Caco-2 (cell line): ENCODE measurements at regions not wholly inside any gene's neighbourhood (a gene's known extent, or its start where the extent isn't known, plus 50 kb on each side); places are given as distances from the start of the nearest gene placed in this dataset.

Experiments used
- BruUV-seq: library from RNA; stranded (reverse); fragments of 400-500 nt; replicated peaks from 2 replicates; lab custom pipeline; 2021; lab: Mats Ljungman, UMichigan
- CTCF ChIA-PET: fragments of 300-600 bp; sonication (Branson Sonifier 250); formaldehyde crosslinking; loops from one replicate; lab custom pipeline; 2022; ENCODE audit warnings: antibody characterized with exemption; lab: Charles Lee
- POLR2A ChIA-PET: fragments of 300-600 bp; sonication (Branson Sonifier 250); formaldehyde crosslinking; loops from one replicate; lab custom pipeline; 2022; ENCODE audit warnings: antibody characterized with exemption; lab: Charles Lee
- DNase-seq, 2 experiments: peaks; one replicate each; pipeline versions ENCODE4 v3.0.0 to v3.0.0-alpha.2; 2020 to 2022
- H3K27me3 ChIP-seq: replicated peaks from 2 replicates; pipeline ENCODE4 v1.6.0; 2011; ENCODE audit warnings: low read length; ENCODE audit not compliant: control insufficient read depth, insufficient read depth
- H3K36me3 ChIP-seq: 2 replicates; pipeline ENCODE4 v1.5.1; 2011; ENCODE audit warnings: low read length; ENCODE audit not compliant: control insufficient read depth, insufficient read depth
- H3K4me1 ChIP-seq: fragments of 250-450 bp; sonication (Bioruptor Pico); 2 replicates; pipeline ENCODE4 v1.5.1; 2020; ENCODE audit warnings: mild to moderate bottlenecking
- H3K4me3 ChIP-seq: 2 replicates; pipeline ENCODE4 v1.5.1; 2011; ENCODE audit warnings: low read depth, mild to moderate bottlenecking, control low read depth, low read length
- H3K9me3 ChIP-seq: fragments of 250-450 bp; sonication (Bioruptor Pico); 2 replicates; pipeline ENCODE4 v1.5.1; 2020; ENCODE audit warnings: mild to moderate bottlenecking, moderate library complexity
- H3K27ac Mint-ChIP-seq: one replicate; pipeline ENCODE4 v1.8.0; 2022; ENCODE audit warnings: mixed read lengths; ENCODE audit not compliant: unreplicated experiment
- H3K27me3 Mint-ChIP-seq: one replicate; pipeline ENCODE4 v1.8.0; 2022; ENCODE audit warnings: mixed read lengths; ENCODE audit not compliant: insufficient read depth, unreplicated experiment
- H3K36me3 Mint-ChIP-seq: one replicate; pipeline ENCODE4 v1.8.0; 2022; ENCODE audit warnings: mild to moderate bottlenecking, mixed read lengths; ENCODE audit not compliant: insufficient read depth, unreplicated experiment
- H3K4me1 Mint-ChIP-seq: one replicate; pipeline ENCODE4 v1.8.0; 2022; ENCODE audit warnings: low read depth, mixed read lengths; ENCODE audit not compliant: unreplicated experiment
- H3K4me3 Mint-ChIP-seq: one replicate; pipeline ENCODE4 v1.8.0; 2022; ENCODE audit warnings: mild to moderate bottlenecking, moderate library complexity, mixed read lengths; ENCODE audit not compliant: unreplicated experiment
- H3K9me3 Mint-ChIP-seq: one replicate; pipeline ENCODE4 v1.8.0; 2022; ENCODE audit warnings: mixed read lengths; ENCODE audit not compliant: unreplicated experiment
- CTCF ChIP-seq, 2 experiments: fragments of 200-600 bp in 1 of 2; IDR thresholded peaks; 1 replicate in 1 of 2; 2 replicates in 1 of 2; pipeline versions ENCODE4 v1.5.1 to v1.8.0; 2011 to 2022; ENCODE audit warnings: antibody characterized with exemption in 1 of 2, control low read depth in 1 of 2, inconsistent platforms in 1 of 2, low read depth in 1 of 2, low read length in 1 of 2, mild to moderate bottlenecking in 1 of 2, moderate library complexity in 1 of 2; ENCODE audit not compliant: insufficient read depth in 1 of 2, severe bottlenecking in 1 of 2, unreplicated experiment in 1 of 2
- intact Hi-C: fragments of 100-400 bp; cut with micrococcal nuclease; formaldehyde crosslinking; loops from one replicate; pipeline ENCODE4 v1.10.0; 2022; ENCODE audit not compliant: unreplicated experiment

DNA sequence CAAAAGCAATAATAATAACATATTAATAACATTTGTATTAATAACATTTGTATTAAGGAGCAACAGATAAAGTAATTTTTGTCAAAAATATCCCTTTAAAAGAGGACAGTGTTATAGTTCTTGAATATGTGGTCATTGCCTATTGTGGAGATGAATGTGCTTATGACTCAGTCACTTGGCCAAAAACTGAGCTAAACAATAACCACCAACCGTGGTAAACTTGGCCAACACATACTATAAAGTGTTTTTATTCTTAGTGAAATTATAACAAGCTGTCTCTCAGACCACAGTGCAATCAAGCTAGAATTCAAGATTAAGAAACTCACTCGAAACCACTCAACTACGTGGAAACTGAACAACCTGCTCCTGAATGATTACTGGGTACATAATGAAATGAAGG, 159.2 kb upstream of the PLPPR1 start:
- H3K9me3 ChIP-seq, result no peaks in the 10 kb centered on the region

DNA sequence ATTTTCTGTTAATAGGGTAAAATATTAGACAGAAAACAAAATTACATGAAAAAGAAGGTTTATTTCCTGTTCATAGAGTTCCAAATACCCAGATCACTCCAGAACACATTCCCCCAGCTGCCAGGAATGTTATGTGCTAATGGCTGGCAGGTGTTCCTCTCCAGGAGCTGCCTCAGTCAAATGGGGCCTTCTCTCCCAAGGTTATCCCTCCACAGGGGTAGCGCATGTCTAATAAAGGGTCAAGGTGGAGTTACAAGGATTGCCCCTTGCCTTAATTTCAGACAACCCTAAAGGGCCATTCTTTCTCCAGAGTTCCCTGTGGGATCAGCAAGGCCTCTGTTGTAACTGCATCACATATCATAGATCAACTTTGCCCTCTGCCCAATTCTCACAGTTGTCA, 148.6 kb upstream of the PLPPR1 start:
- Mint-ChIP-seq H3K4me1 (no peaks in the 10 kb centered on the region), H3K9me3 (no peaks in the 10 kb centered on the region), H3K27me3 (no peaks in the 10 kb centered on the region), H3K4me3 (no peak overlapping the region), H3K27ac (no peak overlapping the region), H3K36me3 (no peaks in the 10 kb centered on the region)
- Histone ChIP-seq H3K4me3 (no peak overlapping the region), H3K27me3 (no peaks in the 10 kb centered on the region), H3K9me3 (no peaks in the 10 kb centered on the region), H3K4me1 (no peaks in the 10 kb centered on the region), H3K36me3 (no peaks in the 10 kb centered on the region)
- intact Hi-C loops, result no loop called here
- DNase-seq, result no peak
- CTCF ChIA-PET, result no interaction called here
- POLR2A ChIA-PET, result no interaction called here
- no TSS peak for BruUV-seq
- no peak for TF ChIP-seq CTCF (IDR thresholded peaks at IDR 0.05; ENCODE audit: insufficient read depth in 1 of 2, low read depth in 1 of 2, low read length in 1 of 2, severe bottlenecking in 1 of 2, unreplicated experiment in 1 of 2)

More for the DNA sequence above, 159.2 kb upstream of the PLPPR1 start:
- no peak for TF ChIP-seq CTCF (IDR thresholded peaks at IDR 0.05; ENCODE audit: insufficient read depth in 1 of 2, low read depth in 1 of 2, low read length in 1 of 2, severe bottlenecking in 1 of 2, unreplicated experiment in 1 of 2)
- no peaks in the 10 kb centered on the region for H3K36me3 Mint-ChIP-seq
- H3K27ac Mint-ChIP-seq, result no peak overlapping the region
- H3K27me3 ChIP-seq, result no peaks in the 10 kb centered on the region
- no peaks in the 10 kb centered on the region for H3K36me3 ChIP-seq
- no peak overlapping the region for H3K4me3 ChIP-seq
- no TSS peak for BruUV-seq
- no peak for DNase-seq
- H3K9me3 Mint-ChIP-seq, result no peaks in the 10 kb centered on the region
- CTCF ChIA-PET, result no interaction called here
- POLR2A ChIA-PET, result no interaction called here
- H3K4me3 Mint-ChIP-seq, result no peak overlapping the region
- intact Hi-C loops, result no loop called here
- H3K4me1 ChIP-seq, result no peaks in the 10 kb centered on the region
- H3K27me3 Mint-ChIP-seq, result no peaks in the 10 kb centered on the region
- no peaks in the 10 kb centered on the region for H3K4me1 Mint-ChIP-seq

DNA sequence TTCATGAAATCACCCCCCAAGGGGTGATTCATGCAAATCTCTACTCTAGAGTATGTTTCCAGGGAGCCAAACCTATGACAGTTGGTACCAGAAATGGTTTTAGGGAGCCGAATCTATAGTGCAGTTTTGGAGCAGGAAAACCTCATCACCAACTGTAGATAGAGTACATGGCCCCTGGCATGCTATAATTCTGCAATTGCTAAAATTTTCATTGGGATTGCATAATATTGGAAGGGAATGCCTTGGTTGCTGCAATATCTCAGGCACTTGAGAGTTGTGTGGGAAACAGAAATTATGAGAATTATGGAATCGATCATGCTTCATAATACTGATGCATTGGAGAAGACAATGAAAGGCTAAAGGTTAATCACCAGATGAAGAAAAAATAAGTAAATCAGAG, 148.2 kb upstream of the PLPPR1 start:
- Mint-ChIP-seq H3K36me3 (no peaks in the 10 kb centered on the region), H3K4me3 (no peak overlapping the region), H3K27ac (no peak overlapping the region), H3K9me3 (no peaks in the 10 kb centered on the region), H3K4me1 (no peaks in the 10 kb centered on the region), H3K27me3 (no peaks in the 10 kb centered on the region)
- no peaks in the 10 kb centered on the region for H3K27me3 ChIP-seq
- H3K9me3 ChIP-seq, result no peaks in the 10 kb centered on the region
- H3K36me3 ChIP-seq, result no peaks in the 10 kb centered on the region
- ChIA-PET CTCF (no interaction called here), POLR2A (no interaction called here)
- DNase-seq, result no peak
- H3K4me1 ChIP-seq, result no peaks in the 10 kb centered on the region
- H3K4me3 ChIP-seq, result no peak overlapping the region
- intact Hi-C loops, result no loop called here
- no TSS peak for BruUV-seq
- no peak for TF ChIP-seq CTCF (IDR thresholded peaks at IDR 0.05; ENCODE audit: insufficient read depth in 1 of 2, low read depth in 1 of 2, low read length in 1 of 2, severe bottlenecking in 1 of 2, unreplicated experiment in 1 of 2)
